GM23338 (cell line): ENCODE measurements at regions not wholly inside any gene's neighbourhood (a gene's known extent, or its start where the extent isn't known, plus 50 kb on each side); places are given as distances from the start of the nearest gene placed in this dataset.

ENCODE experiments used
- ATAC-seq: fragments of 200-7000 bp; cut with Tn5 transposase; 3 replicates; pipeline ENCODE4 v1.9.1; 2020
- DNase-seq: peaks from one replicate; pipeline ENCODE4 v3.0.0-alpha.2; 2015; ENCODE audit warnings: low spot score
- H2AFZ ChIP-seq: fragments of 200-600 bp; sonication (generic); 2 replicates; pipeline ENCODE4 v1.8.0; 2016; ENCODE audit warnings: antibody characterized with exemption, mild to moderate bottlenecking, moderate library complexity
- H3F3A ChIP-seq: fragments of 200-600 bp; sonication (generic); replicated peaks from 2 replicates; pipeline ENCODE4 v1.8.0; 2017; ENCODE audit warnings: antibody characterized with exemption, mixed run types, low read depth
- H3K27ac ChIP-seq: fragments of 200-600 bp; sonication (generic); 2 replicates; pipeline ENCODE4 v1.6.1; 2016; ENCODE audit warnings: low read depth
- H3K27me3 ChIP-seq: fragments of 200-600 bp; sonication (generic); 2 replicates; pipeline ENCODE4 v1.8.0; 2016; ENCODE audit warnings: mild to moderate bottlenecking, mixed run types, moderate library complexity; ENCODE audit not compliant: insufficient read depth
- H3K36me3 ChIP-seq: fragments of 200-600 bp; sonication (generic); 2 replicates; pipeline ENCODE4 v1.8.0; 2016; ENCODE audit warnings: mild to moderate bottlenecking; ENCODE audit not compliant: insufficient read depth
- H3K4me1 ChIP-seq: fragments of 200-600 bp; sonication (generic); 2 replicates; pipeline ENCODE4 v1.8.0; 2016; ENCODE audit warnings: mild to moderate bottlenecking, moderate library complexity; ENCODE audit not compliant: insufficient read depth
- H3K4me2 ChIP-seq: fragments of 200-600 bp; sonication (generic); 2 replicates; pipeline ENCODE4 v1.7.1; 2017; ENCODE audit warnings: mixed run types
- H3K4me3 ChIP-seq: fragments of 200-600 bp; sonication (generic); 2 replicates; pipeline ENCODE4 v1.6.1; 2016; ENCODE audit warnings: mixed run types
- H3K79me2 ChIP-seq: fragments of 200-600 bp; sonication (generic); replicated peaks from 2 replicates; pipeline ENCODE4 v1.8.0; 2017; ENCODE audit warnings: mild to moderate bottlenecking; ENCODE audit not compliant: insufficient read depth
- H3K9me2 ChIP-seq: fragments of 200-600 bp; sonication (generic); 2 replicates; pipeline ENCODE4 v1.8.0; 2017; ENCODE audit not compliant: insufficient read depth
- H4K20me1 ChIP-seq: fragments of 200-600 bp; sonication (generic); replicated peaks from 2 replicates; pipeline ENCODE4 v1.8.0; 2017; ENCODE audit warnings: mild to moderate bottlenecking; ENCODE audit not compliant: insufficient read depth
- H3K27ac Mint-ChIP-seq: 2 replicates; pipeline ENCODE4 v1.8.0; 2020; ENCODE audit warnings: inconsistent platforms, mild to moderate bottlenecking, moderate library complexity, mixed read lengths
- H3K27me3 Mint-ChIP-seq: 3 replicates; pipeline ENCODE4 v1.8.0; 2022; ENCODE audit warnings: low read depth, mild to moderate bottlenecking, moderate library complexity, mixed read lengths, inconsistent platforms; ENCODE audit not compliant: insufficient read depth, poor library complexity
- H3K36me3 Mint-ChIP-seq: 3 replicates; pipeline ENCODE4 v1.8.0; 2021; ENCODE audit warnings: low read depth, mild to moderate bottlenecking, inconsistent platforms, moderate library complexity, mixed read lengths
- H3K4me1 Mint-ChIP-seq: 3 replicates; pipeline ENCODE4 v1.8.0; 2020; ENCODE audit warnings: mild to moderate bottlenecking, inconsistent platforms, mixed read lengths
- H3K4me3 Mint-ChIP-seq: 3 replicates; pipeline ENCODE4 v1.8.0; 2021; ENCODE audit warnings: moderate library complexity, mild to moderate bottlenecking, inconsistent platforms, mixed read lengths
- H3K9me3 Mint-ChIP-seq: 3 replicates; pipeline ENCODE4 v1.8.0; 2020; ENCODE audit warnings: moderate library complexity, mild to moderate bottlenecking, inconsistent platforms, mixed read lengths
- NANOG ChIP-seq: IDR thresholded peaks from 2 replicates; pipeline ENCODE4 v1.6.1; 2016; ENCODE audit warnings: antibody characterized with exemption, borderline replicate concordance
- REST ChIP-seq: IDR thresholded peaks from one replicate; pipeline ENCODE4 v1.6.1; 2018; ENCODE audit warnings: antibody characterized with exemption; ENCODE audit not compliant: unreplicated experiment
- ZNF462 ChIP-seq: fragments of 250-450 bp; sonication (Bioruptor Pico); IDR thresholded peaks from 2 replicates; pipeline ENCODE4 v1.5.0; 2020; ENCODE audit warnings: mild to moderate bottlenecking, moderate library complexity

- peaks cover 6% of the 10 kb centered on the region; the same call in 1 of the 2 replicates for H3K9me2 ChIP-seq
- no peak overlapping the region for H3K4me2 ChIP-seq
- H3K27me3 Mint-ChIP-seq: peaks cover 5% of the 10 kb centered on the region
- no peaks in the 10 kb centered on the region for H4K20me1 ChIP-seq
- H3K9me3 Mint-ChIP-seq: no peaks in the 10 kb centered on the region
- no peak overlapping the region for H3K4me3 Mint-ChIP-seq
- H3K79me2 ChIP-seq: no peaks in the 10 kb centered on the region
- H2AFZ ChIP-seq: no peak overlapping the region
- no peaks in the 10 kb centered on the region for H3K27me3 ChIP-seq
- H3K36me3 Mint-ChIP-seq: no peaks in the 10 kb centered on the region
- H3F3A ChIP-seq: no peaks in the 10 kb centered on the region
- peaks cover 8% of the 10 kb centered on the region for H3K4me1 ChIP-seq
- H3K4me1 Mint-ChIP-seq: peaks cover 28% of the 10 kb centered on the region
- no peak for DNase-seq
- no peaks in the 10 kb centered on the region for H3K36me3 ChIP-seq
- H3K27ac ChIP-seq: no peak overlapping the region
- H3K27ac Mint-ChIP-seq: no peak overlapping the region
- H3K4me3 ChIP-seq: no peak overlapping the region
- TF ChIP-seq REST (no peak), ZNF462 (CRISPR knock-in tag) (no peak), NANOG (no peak)
- ATAC-seq: no peak
These were observed 182.6 kb downstream of the BCL11A start for GRCh38 chr2:60370814-60371213.
